Fibroblast of lung (primary cell): ENCODE measurements at regions not wholly inside any gene's neighbourhood (a gene's known extent, or its start where the extent isn't known, plus 50 kb on each side); places are given as distances from the start of the nearest gene placed in this dataset.

ENCODE experiments used
- EZH2 ChIP-seq: IDR thresholded peaks from 2 replicates; pipeline ENCODE4 v1.5.1; 2012; ENCODE audit warnings: low read length, control low read depth, mild to moderate bottlenecking; ENCODE audit errors: missing control alignments
- TF ChIP-seq, protein P1 (sequence below), 2 donors: IDR thresholded peaks in 1 of 2; conservative IDR thresholded peaks in 1 of 2; 1 replicate in 1 of 2; 2 replicates in 1 of 2; pipeline ENCODE4 v1.5.1; 2011 to 2012; ENCODE audit warnings: low read length in 2 of 2, control low read depth in 1 of 2, inconsistent platforms in 1 of 2, low read depth in 1 of 2, mild to moderate bottlenecking in 1 of 2

DNA sequence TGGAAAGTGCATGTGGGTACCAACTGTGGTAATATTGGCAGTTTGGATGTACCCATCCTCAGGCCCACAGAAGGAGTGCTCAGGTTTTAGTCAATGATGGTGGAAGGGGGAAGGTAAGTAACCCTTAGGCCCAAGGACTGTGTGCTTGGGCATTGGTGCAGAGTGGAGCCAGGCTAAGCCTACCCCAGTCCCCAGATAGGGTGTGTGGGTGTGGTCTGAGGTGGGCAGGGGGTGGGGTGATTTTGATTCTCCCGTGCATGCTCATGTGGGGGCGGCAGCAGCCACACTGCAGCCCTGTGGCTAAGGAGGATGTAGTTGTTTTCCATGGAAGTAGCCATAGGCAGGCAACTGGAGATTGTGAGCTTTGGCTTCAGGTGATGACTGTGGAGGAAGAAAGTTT is 2197.3 kb downstream of the PCDH9 start:
- TF ChIP-seq, protein P1, sequence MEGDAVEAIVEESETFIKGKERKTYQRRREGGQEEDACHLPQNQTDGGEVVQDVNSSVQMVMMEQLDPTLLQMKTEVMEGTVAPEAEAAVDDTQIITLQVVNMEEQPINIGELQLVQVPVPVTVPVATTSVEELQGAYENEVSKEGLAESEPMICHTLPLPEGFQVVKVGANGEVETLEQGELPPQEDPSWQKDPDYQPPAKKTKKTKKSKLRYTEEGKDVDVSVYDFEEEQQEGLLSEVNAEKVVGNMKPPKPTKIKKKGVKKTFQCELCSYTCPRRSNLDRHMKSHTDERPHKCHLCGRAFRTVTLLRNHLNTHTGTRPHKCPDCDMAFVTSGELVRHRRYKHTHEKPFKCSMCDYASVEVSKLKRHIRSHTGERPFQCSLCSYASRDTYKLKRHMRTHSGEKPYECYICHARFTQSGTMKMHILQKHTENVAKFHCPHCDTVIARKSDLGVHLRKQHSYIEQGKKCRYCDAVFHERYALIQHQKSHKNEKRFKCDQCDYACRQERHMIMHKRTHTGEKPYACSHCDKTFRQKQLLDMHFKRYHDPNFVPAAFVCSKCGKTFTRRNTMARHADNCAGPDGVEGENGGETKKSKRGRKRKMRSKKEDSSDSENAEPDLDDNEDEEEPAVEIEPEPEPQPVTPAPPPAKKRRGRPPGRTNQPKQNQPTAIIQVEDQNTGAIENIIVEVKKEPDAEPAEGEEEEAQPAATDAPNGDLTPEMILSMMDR (conservative IDR thresholded peaks at IDR 0.05 in 1 of 2, IDR thresholded peaks at IDR 0.05 in 1 of 2; ENCODE audit: low read depth in 1 of 2, low read length in 2 of 2): no peak
- no peak for TF ChIP-seq EZH2
